Fibroblast of skin of abdomen (primary cell): ENCODE measurements at regions not wholly inside any gene's neighbourhood (a gene's known extent, or its start where the extent isn't known, plus 50 kb on each side); places are given as distances from the start of the nearest gene placed in this dataset.

Source experiments
- DNase-seq: peaks from one replicate; pipeline ENCODE4 v3.0.0-alpha.2; 2013

DNA sequence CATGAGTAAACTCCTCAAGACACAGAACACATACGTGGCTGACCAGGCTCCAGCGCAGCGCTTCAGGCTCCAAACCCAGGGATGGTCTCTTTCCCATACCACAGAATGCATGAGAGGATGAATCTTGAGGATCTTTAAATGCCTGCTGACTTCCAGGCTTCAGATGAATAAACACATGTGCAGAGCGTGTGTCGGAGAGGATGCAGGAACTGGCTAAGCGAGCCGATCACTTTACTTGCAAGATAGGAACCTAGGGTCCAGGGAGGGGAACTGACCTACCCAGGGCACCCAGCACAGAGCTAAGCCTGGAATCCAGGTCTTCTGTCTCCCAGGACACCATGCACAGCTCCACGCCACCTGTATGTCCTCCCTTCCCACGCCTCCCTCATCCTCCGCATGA is 209.8 kb downstream of the BCL11B start:
- no peak for DNase-seq

DNA sequence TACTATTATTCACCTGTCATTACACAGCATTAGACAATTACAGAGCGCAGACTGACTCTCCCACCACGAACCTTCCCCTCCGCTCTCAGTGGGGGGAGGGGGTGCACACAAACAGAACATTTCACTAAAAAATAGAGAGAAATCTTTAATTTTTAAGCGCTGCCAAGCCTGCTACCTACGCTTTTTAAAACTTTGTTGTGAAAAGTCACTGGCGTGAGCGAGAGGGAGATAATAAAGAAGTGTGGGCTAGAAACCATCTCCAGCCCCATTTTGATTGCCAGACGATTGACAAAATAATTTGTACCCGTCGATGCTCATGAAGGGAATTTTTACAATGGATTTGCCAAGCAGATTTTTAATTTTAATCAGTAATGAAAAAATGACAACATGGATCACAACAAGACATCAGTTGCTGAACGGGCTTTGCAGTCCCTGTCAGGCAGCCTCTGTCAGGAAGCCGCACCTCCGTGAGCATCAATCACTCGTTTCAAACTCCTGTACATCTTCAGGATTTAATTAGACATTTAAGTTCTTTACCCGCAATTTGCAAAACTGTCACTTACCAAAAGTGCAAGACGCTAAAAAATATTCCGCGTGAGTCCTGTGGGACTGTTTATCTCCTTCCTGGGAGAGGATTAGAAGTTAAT is 209.1 kb downstream of the BCL11B start:
- DNase-seq = no peak

DNA sequence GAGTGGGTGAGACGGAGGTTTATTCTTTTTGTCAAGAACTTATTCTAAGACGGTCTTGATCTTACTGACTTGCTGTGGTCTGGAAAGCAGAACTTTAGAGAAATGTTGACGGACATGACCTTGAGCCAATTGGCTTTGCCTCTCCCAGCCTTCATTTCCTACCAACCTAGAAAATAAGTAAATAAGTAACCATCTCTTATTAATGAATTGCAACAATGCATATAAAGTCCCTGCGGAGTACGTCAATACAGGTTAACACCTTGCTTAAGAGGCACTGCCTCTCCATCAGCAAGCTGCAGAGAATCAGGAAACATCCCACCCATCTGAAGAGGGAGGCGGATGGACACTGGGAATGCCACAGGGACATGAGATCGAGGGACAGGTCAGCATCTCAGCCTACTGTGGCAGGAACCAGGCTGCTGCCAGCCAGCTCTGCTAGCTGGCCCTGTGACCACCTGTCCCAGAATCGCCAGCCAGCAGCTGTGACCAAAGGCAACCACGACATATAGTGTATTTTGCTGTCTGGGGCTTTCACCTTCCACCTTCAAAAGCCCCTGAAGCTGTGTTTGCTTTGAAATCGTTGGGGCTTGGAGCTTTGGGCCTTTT is 208.3 kb downstream of the BCL11B start:
- DNase-seq = no peak

DNA sequence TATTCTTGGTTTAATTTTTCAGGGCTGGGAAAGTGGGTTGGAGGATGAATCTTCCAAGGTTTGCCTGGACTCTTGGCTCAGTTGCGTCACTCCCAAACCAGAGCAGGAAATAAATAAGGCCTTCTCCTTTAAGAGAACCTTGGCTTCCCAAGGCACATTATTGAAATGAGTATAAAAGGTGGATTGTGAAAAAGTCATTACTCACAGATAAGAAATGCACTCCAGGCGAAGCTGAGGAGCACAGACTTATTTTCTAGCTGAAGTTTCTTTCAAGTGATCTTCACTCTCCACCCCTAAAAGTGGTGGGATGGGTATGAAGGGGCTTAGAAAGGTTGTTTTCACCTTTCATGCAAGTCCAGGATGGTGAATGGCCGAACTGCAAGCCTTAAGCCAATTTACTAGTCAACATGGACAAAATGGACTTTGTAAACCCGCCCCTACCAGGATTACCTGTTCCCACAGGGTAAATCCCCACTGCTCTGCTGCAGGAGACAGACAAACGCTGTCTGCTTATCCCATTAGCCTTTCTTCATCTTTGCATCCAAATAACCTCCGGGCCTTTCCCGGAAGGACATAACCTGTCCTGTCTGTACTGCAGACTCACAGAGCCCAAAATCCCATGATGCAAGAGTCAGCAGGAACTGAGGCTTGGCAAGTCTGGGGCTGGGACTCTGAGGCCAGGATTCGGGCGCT is 207.6 kb downstream of the BCL11B start:
- peak; percentile 45 for DNase-seq

DNA sequence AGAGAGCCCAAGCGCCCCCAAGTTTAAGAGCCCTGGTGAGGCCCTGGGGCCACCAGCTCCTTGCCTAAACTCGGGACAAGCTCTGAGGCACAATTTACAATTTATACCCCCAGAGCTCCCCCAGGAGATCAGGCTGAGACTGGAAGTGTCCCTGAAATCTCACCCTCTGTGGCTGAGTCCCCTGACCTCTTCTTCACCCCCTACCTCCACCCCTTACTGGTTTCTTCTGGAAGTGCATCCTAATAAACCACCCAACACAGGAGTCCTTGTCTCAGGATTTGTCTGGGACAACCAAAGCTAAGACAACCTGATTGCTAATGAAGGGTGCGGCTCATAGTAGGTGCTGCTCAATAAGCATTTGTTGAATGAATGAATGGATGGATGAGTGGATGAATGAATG is 206.4 kb downstream of the BCL11B start:
- no peak for DNase-seq

DNA sequence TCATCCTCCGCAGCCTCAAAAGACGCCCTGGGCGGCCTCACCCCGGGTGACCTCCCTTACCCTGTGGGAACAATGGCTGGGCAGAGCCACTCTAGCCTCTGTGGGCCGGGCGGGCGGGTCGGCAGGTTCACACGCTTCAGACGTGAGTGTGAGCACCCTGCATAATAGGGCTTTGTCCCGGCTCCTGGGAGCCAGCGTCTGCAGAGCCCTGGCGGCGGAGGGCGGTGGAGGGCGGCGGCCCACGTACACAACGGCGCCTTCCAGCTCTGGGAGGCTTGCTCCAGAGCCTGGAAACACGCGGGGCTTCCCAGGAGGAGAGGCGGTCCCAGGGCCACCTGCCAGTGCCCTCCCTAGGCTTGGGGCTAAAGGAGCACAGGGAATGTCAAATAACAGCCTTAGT is 205.6 kb downstream of the BCL11B start:
- DNase-seq = no peak

DNA sequence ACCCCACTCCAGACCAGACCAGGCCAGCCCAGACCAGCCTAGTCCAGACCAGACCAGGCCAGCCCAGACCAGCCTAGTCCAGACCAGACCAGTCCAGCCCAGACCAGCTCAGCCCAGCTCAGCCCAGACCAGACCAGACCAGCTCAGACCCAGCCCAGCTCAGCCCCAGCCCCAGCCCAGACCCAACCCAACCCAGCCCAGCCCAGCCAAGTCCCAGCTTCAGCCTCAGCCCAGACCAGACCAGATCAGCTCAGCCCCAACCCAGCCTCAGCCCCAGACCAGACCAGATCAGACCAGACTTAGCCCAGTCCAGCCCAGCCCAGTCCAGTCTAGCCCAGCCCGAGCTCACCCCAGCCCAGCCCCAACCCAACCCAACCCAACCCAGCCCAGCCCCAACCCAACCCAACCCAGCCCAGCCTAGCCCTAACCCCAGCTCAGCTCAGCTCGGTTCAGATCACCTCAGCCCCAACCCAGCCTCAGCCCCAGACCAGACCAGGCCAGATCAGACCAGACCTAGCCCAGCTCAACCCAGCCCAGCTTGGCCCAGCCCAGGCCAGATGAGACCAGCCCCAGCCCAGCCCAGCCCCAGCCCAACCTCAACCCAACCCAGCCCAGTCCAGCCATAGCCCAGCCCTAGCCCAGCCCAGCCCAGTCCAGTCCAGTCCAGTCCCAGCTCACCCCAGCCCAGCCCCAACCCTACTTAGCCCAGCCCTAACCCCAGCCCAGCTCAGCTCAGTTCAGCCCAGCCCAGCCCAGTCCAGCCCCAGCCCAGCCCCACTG is 204.7 kb downstream of the BCL11B start:
- DNase-seq = no peak

DNA sequence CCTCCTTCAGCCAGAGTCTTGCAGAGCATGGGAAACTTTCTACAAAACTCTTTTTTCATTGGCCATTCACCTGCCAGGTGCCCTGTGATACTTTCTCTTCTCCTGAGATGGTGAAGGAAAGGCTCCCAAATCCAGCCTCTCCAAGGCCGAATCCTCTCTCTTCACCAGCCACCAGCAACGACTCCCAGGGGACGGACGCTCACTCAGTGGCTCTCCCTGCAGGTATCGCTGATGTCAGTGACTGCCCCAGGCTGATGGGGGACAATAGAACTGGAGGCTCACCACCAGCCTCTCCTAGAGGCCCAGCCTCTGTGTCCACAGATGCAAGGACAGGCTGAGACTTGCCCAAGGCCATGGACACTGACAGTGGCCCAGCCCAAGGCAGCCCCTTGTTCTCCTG is 204.1 kb downstream of the BCL11B start:
- DNase-seq = no peak

DNA sequence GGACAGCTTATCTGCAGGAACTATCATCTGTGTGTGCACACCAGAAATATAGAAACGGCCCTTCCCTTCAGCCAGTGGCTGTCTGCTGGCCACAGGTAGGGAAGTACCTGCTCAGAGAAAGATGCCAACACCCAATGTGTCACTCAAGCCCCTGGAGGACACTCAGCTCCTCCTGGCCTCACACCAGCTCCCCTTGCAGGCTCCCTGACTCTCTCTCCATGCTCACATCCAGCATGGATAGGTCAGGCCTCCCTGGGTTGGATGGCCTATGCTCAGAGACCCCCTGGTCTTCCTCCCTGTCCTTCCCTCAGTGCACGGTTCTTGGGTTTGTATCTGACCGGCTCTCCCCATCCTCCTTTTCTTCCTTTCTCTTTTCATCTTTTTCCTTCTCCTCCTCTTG is 202.1 kb downstream of the BCL11B start:
- no peak for DNase-seq

DNA sequence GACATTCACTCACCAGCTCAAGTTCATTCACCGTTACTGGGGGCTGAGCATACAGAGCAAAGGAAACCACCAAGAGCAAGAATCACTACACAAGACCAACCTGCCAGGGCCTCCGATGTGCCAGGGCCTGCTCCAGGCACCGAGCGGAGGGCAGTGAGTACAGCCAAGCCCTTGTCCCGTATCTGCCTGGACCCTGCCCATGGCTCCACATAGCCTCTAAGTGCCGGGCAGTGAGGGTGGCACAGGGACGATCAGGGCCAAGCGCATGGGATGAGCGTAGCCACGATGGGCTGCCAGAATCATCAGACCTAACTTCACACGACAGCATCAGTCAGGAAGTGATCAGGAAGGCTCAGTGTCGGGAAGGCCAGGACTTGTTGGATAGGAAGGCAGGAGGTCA is 199.6 kb downstream of the BCL11B start:
- no peak for DNase-seq

DNA sequence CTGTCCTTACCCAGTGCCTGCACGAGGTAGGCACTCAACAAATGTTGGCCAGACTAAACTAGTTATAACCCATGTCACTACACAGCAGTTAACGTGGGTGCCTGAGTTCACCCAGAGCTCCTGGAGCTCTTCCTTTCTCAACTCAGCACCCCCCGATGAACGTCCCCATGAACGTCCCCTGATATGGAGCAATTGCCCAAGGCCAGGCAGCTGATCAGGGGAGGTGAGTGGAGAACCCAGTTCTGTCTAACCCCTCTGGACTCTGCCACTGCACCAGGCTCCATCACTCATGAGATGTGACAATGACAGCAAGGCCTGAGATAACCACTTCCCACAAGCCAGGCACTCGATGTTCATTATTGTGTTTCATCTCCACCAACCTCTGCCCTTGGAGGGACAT is 199.0 kb downstream of the BCL11B start:
- no peak for DNase-seq

DNA sequence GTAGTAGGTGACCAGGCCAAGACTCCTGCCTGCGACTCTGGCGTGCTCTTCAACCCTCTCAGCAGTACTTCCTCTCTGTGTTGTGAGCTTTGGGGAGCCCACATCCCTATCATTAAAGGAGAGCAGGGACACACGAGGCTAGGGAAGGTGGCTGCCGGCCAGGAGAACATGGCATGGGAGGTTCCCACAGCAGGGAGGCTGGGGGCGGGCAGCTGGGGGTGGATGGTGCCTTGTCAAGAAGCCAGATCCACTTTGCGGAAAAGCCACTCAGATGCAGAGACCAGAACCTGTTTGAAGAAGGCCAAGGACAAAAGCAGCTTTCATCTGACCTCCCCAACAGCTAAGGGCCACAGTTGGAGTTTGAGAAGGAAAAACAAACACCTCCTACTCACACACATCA is 198.6 kb downstream of the BCL11B start:
- DNase-seq = no peak

DNA sequence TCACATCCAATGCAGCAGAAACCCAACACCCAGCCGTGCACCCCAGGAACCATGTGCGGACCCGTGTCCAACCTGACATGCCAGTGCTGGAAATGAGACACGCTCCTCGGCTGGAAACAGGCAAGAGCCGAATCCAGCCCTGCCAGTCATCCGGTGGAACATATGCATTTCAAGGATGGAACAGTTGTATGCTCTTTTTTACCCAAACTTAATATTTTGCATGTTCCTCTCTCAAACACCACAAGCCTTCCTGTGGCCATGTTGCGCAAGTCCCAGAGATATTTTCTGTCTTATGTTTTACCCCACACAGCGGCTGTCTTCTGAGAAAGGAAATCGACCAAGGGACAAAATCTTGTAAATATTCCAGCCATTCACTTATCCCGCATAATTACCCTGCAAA is 196.9 kb downstream of the BCL11B start:
- peak; percentile 18 for DNase-seq

DNA sequence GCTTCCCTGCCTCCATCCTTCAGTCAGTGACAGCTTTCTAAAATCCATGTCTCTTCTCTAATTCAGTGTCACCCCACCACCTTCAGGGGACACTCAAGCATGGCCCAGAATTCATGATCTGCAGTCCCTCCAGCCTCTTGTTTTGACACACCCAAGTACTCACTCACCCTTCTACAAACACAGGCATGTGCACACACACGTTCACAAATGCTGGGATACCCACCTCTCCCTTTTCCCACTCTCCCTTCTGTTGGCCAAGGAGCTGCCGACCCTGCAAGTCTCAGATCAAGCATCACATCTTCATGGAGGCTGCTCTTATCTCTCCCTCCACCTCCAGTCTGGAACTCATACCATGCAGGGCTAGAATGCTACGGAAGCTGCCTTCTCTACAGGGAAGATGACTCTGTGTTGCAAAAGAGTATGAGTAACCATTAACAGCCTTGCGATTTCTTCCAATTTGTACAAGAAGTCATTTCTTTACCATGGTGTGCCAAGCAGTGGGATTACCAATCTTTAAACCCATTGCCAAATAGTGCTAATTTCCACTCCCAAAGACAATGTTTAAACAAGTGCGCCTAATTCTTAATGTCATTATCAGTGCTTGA is 196.1 kb downstream of the BCL11B start:
- DNase-seq = no peak

DNA sequence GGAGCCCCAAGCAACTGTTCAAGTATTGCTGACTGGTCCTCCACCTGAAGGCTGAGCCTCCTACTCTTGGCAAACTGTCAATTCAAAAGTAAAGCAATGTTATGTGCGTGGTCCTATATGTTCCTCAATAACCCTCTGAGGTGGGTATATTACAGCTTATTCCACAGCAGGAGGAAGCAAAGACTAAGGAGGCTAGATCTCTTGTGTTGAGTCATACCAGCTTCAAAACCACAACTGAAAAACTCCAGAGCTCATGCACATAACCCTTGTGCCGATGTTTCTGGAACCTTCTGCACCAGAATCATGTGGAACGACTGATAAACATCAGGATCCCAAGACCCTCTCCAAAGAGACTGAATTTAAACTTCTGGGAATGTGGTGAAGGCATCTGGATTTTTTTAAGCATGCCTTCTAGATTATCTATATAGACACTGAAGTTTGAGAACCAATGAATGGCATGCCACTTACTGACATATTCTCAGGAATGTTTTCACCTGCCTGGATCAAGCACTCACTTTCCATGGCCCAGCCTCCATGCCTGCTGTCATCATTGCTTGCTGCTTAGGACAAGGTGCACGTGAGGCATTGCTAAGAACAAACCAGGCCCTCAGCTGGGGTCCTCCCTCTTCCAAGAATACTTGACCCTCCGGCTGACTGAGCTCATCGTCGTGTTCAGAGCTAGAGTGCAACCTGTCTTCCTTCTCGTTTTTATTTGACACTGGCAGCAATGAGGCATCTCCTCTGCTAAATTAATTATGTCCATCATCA is 194.7 kb downstream of the BCL11B start:
- peak; percentile 37 for DNase-seq

DNA sequence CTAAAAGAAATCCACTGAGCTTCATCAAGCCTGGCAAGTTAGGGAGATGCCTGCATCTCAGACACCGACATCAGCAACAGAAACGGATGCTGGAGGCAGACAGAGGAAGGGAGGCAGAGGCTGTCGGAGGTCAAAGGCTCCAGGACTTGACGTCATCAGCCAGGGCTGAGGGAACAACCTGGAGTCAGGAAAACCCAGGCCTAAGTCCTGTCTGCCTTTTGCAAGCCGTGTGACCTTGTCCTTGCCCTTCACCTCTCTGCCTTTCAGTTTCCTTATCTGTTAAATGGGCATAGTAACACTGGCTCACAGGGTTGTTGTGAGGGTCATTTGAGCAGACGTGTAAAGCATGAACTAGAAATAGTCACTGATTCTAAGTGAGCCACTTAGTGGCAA is 194.2 kb downstream of the BCL11B start:
- no peak for DNase-seq

DNA sequence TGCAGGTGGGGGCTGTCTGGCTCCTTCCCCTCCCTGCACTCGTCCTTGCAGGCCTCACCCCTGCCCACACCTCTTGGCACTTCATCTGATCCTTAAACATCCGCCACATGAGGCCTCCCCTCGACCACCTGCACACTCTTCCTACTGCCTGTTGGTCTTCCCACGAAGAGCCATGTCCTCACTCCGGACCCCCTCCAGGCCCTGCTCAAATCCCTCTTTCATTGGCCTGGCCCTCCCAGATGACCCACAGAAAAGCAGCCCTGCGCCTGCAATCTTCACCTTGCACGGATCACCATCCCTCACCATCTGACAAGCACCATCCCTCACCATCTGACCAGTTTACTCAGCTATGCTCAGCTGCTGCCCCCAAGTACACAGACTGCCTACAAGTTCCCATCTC is 193.6 kb downstream of the BCL11B start:
- DNase-seq = no peak

DNA sequence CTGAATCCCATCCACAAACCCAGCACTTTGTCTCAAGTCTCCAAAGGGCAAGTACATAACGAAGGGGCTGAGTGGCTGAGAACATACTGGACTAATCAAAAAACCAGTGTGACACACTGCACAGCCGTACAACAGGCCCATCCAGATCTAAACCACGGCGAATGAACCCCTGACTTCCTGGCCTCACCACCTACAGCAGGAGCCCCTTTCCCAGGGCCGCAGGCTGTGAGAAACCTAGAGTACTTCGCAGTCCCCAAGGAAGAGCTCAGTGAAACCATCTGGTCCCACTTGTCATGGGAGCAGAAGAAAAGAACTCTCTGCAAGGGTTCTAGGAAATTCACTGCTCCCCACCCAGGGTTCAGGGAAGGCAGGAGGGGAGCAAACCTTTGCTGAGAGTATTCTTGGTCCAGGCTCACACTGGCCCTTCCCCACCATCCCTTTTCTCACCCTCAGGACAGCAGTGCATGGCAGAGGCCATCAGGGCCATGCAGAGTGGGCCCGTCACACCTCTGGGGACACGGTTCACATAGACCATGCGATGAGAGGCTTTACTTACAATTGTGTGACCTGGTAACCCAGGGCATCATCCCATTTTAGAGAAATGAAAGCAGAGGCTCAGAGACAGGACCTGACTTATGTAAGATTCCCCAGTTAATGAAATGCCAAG is 192.8 kb downstream of the BCL11B start:
- no peak for DNase-seq

DNA sequence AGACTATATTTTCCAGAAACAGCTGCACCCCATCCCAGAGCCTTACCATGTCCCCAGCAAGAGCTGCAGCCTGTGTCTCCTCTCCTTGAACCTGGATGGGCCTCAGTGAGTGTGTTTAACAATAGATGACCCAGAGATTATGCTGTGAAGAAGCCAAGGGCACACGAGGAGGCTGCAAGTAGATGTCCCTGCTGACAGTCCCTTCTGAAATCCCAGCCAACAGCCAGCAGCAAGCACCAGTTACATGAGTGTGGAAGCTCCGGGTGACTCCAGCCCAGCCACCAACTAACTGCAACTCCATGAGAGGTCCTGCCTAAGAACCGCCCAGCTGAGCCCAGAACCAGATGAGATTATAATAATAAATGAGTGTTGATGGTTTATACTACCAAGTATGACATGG is 191.7 kb downstream of the BCL11B start:
- DNase-seq = no peak

DNA sequence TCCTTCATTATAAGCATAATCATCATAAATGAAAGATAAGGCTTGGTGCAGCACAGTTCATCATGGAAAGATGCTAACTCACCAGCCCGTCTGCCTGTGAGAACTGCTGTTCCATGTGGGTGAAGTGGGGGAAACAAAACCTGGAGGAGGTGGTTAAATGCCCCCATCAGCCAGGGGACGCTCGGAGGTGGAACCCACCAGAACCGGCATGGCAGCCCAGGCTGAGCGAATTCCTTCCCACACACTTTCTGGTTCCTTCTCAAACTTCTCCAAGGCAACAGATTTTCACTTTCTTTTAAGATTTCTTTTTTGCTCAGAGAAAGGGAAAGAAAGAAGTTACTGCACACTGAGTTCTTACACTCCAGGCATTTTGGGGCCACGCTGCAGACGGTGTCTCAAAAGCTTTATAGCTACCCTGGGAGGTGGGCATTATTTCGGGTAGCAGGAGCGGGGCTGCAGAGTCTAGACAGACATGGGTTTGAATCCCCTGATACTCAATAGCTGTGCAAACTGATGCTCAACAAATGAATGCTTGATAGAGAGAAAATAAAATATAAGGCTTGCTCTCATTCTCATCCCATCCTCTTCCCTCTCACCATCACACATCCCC is 190.7 kb downstream of the BCL11B start:
- no peak for DNase-seq

DNA sequence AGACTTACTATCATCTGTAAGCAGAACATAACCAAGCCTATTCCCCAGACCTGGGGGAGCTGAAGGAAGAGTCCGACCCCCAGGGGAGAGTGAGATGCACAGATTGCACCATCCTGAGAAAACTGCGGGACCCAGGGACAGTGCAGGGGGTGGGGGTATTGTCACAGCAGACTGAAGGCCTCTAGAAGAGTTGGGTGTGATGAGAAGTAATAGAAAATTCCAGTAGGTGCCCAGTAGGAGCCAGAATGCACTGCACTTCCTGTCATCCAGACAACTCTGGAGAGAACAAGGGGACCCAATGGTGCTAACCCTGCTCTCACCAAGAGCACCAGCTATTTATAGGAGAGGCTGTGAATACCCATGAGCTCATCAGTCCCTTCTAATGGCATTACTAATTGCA is 190.1 kb downstream of the BCL11B start:
- no peak for DNase-seq
